HEK293 (cell line): ENCODE measurements at regions not wholly inside any gene's neighbourhood (a gene's known extent, or its start where the extent isn't known, plus 50 kb on each side); places are given as distances from the start of the nearest gene placed in this dataset.

Experiments used
- CTCF ChIA-PET: fragments of 350-600 bp; formaldehyde crosslinking; extraction: SDS; loops from one replicate; lab custom pipeline; 2021; ENCODE audit warnings: antibody characterized with exemption; lab: Yijun Ruan, JAX
- POLR2A ChIA-PET: fragments of 300-600 bp; formaldehyde crosslinking; extraction: SDS; loops from one replicate; lab custom pipeline; 2020; ENCODE audit warnings: antibody characterized with exemption, inconsistent platforms; lab: Yijun Ruan, JAX
- H3K27ac ChIP-seq: fragments of 200-500 bp; sonication (Bioruptor generic); 2 replicates; pipeline ENCODE4 v1.5.1; 2014; ENCODE audit warnings: low read depth, low read length, control low read depth, inconsistent platforms; ENCODE audit errors: extremely low read depth
- H3K36me3 ChIP-seq, 2 experiments: fragments of 200-500 bp in 1 of 2; sonication (Bioruptor generic) in 1 of 2; 1 replicate in 1 of 2; 2 replicates in 1 of 2; pipeline ENCODE4 v1.5.1; 2014 to 2017; ENCODE audit warnings: inconsistent platforms in 2 of 2, low read length in 2 of 2; ENCODE audit not compliant: control insufficient read depth in 2 of 2, insufficient read depth in 1 of 2
- H3K4me1 ChIP-seq: fragments of 200-500 bp; sonication (Bioruptor generic); 2 replicates; pipeline ENCODE4 v1.5.1; 2014; ENCODE audit warnings: mild to moderate bottlenecking, low read length, inconsistent platforms; ENCODE audit not compliant: control insufficient read depth, insufficient read depth
- H3K4me3 ChIP-seq: 2 replicates; pipeline ENCODE4 v1.5.1; 2011; ENCODE audit warnings: low read depth, mild to moderate bottlenecking, control low read depth, low read length, moderate library complexity
- H3K9me3 ChIP-seq: fragments of 200-500 bp; sonication (Bioruptor generic); 2 replicates; pipeline ENCODE4 v1.5.1; 2014; ENCODE audit warnings: low read depth, low read length, inconsistent platforms; ENCODE audit not compliant: control insufficient read depth, insufficient read depth
- KLF9 ChIP-seq: fragments of 450-650 bp; formaldehyde crosslinking; IDR thresholded peaks from 2 replicates; pipeline ENCODE4 v1.5.1; 2016; ENCODE audit warnings: missing biosample characterization, missing genetic modification characterization, low read depth
- REST ChIP-seq: fragments of 450-650 bp; formaldehyde crosslinking; IDR thresholded peaks from 2 replicates; pipeline ENCODE4 v1.5.1; 2016; ENCODE audit warnings: missing biosample characterization, missing genetic modification characterization
- SCRT1 ChIP-seq: fragments of 450-650 bp; formaldehyde crosslinking; IDR thresholded peaks from 2 replicates; pipeline ENCODE4 v1.5.1; 2016; ENCODE audit warnings: missing biosample characterization, missing genetic modification characterization, borderline replicate concordance
- SP7 ChIP-seq: fragments of 450-650 bp; formaldehyde crosslinking; IDR thresholded peaks from 2 replicates; pipeline ENCODE4 v1.5.1; 2016; ENCODE audit warnings: missing biosample characterization, missing genetic modification characterization
- ZBTB1 ChIP-seq: fragments of 450-650 bp; formaldehyde crosslinking; IDR thresholded peaks from 2 replicates; pipeline ENCODE4 v1.5.1; 2016; ENCODE audit warnings: missing biosample characterization, missing genetic modification characterization
- ZBTB20 ChIP-seq: fragments of 450-650 bp; formaldehyde crosslinking; IDR thresholded peaks from 2 replicates; pipeline ENCODE4 v1.5.1; 2016; ENCODE audit warnings: missing biosample characterization, missing genetic modification characterization
- ZBTB21 ChIP-seq: fragments of 450-650 bp; formaldehyde crosslinking; IDR thresholded peaks from 2 replicates; pipeline ENCODE4 v1.5.1; 2017; ENCODE audit warnings: missing biosample characterization, missing genetic modification characterization
- ZBTB26 ChIP-seq: fragments of 450-650 bp; formaldehyde crosslinking; optimal IDR thresholded peaks from 2 replicates; pipeline ENCODE3; 2016; ENCODE audit warnings: missing biosample characterization, mild to moderate bottlenecking, missing genetic modification characterization
- ZEB2 ChIP-seq: fragments of 450-650 bp; formaldehyde crosslinking; IDR thresholded peaks from 2 replicates; pipeline ENCODE4 v1.5.1; 2016; ENCODE audit warnings: missing biosample characterization, missing genetic modification characterization
- ZNF114 ChIP-seq: fragments of 450-650 bp; formaldehyde crosslinking; IDR thresholded peaks from 2 replicates; pipeline ENCODE4 v1.5.0; 2017; ENCODE audit warnings: missing biosample characterization, missing genetic modification characterization
- ZNF248 ChIP-seq: fragments of 450-650 bp; formaldehyde crosslinking; IDR thresholded peaks from 2 replicates; pipeline ENCODE4 v1.5.1; 2017; ENCODE audit warnings: missing biosample characterization, missing genetic modification characterization
- ZNF558 ChIP-seq: fragments of 450-650 bp; formaldehyde crosslinking; IDR thresholded peaks from 2 replicates; pipeline ENCODE4 v1.5.1; 2016; ENCODE audit warnings: missing biosample characterization, missing genetic modification characterization
- ZNF580 ChIP-seq: fragments of 450-650 bp; formaldehyde crosslinking; IDR thresholded peaks from 2 replicates; pipeline ENCODE4 v1.5.1; 2016; ENCODE audit warnings: missing biosample characterization, missing genetic modification characterization
- ZNF600 ChIP-seq: fragments of 450-650 bp; formaldehyde crosslinking; IDR thresholded peaks from 2 replicates; pipeline ENCODE4 v1.5.1; 2016; ENCODE audit warnings: missing biosample characterization, missing genetic modification characterization
- ZNF747 ChIP-seq: fragments of 450-650 bp; formaldehyde crosslinking; IDR thresholded peaks from 2 replicates; pipeline ENCODE4 v1.5.1; 2016; ENCODE audit warnings: missing biosample characterization, missing genetic modification characterization
- ZNF776 ChIP-seq: fragments of 450-650 bp; formaldehyde crosslinking; IDR thresholded peaks from 2 replicates; pipeline ENCODE4 v1.5.0; 2017; ENCODE audit warnings: missing biosample characterization, missing genetic modification characterization, borderline replicate concordance
- TF ChIP-seq, protein P1 (sequence below): fragments of 450-650 bp; formaldehyde crosslinking; IDR thresholded peaks from 2 replicates; pipeline ENCODE4 v1.5.1; 2017; ENCODE audit warnings: missing biosample characterization, missing genetic modification characterization

DNA sequence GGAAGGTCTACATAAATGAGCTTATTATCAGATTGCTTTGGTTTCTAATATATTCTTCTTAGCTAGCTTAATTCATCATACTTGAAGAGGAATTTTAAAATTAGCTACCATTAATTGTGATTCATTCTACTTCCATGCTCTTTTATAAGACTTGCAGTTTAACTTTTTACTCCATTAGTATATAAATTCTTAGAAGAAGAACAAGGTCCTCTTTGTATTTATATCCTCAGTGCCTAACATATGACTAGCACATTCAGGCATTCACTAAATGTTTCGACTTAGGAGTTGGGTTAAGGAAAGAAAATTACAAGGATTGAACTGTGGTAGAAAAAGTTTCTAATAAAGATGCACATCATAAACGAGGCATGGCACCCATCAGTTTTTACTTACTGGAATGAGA lies 1135.5 kb downstream of the JRKL start:
- Histone ChIP-seq H3K4me3 (no peak overlapping the region), H3K9me3 (no peaks in the 10 kb centered on the region), H3K36me3 (no peaks in the 10 kb centered on the region), H3K4me1 (no peaks in the 10 kb centered on the region), H3K27ac (no peak overlapping the region)
- TF ChIP-seq ZNF747 (tag by site-specific recombination) (no peak), ZEB2 (tag by site-specific recombination) (no peak), ZNF248 (tag by site-specific recombination) (no peak), SCRT1 (tag by site-specific recombination) (no peak), ZNF776 (no peak), SP7 (tag by site-specific recombination) (no peak), ZNF600 (no peak), ZNF580 (tag by site-specific recombination) (no peak), ZNF114 (tag by site-specific recombination) (no peak), ZBTB26 (tag by site-specific recombination) (no peak), REST (tag by site-specific recombination) (no peak), ZBTB21 (tag by site-specific recombination) (no peak), ZBTB20 (tag by site-specific recombination) (no peak)
- TF ChIP-seq, protein P1, sequence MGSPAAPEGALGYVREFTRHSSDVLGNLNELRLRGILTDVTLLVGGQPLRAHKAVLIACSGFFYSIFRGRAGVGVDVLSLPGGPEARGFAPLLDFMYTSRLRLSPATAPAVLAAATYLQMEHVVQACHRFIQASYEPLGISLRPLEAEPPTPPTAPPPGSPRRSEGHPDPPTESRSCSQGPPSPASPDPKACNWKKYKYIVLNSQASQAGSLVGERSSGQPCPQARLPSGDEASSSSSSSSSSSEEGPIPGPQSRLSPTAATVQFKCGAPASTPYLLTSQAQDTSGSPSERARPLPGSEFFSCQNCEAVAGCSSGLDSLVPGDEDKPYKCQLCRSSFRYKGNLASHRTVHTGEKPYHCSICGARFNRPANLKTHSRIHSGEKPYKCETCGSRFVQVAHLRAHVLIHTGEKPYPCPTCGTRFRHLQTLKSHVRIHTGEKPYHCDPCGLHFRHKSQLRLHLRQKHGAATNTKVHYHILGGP (tag by site-specific recombination) = no peak
- ChIA-PET POLR2A (no interaction called here), CTCF (no interaction called here)

GRCh38 chr11:97537407-97538150 lies 1147.8 kb downstream of the JRKL start:
- Histone ChIP-seq H3K36me3 (no peaks in the 10 kb centered on the region), H3K4me1 (no peaks in the 10 kb centered on the region), H3K9me3 (no peaks in the 10 kb centered on the region), H3K4me3 (no peak overlapping the region), H3K27ac (no peak overlapping the region)
- TF ChIP-seq ZBTB1 (tag by site-specific recombination) = no peak
- TF ChIP-seq ZNF558 (tag by site-specific recombination) = no peak
- CTCF ChIA-PET = no interaction called here
- POLR2A ChIA-PET = no interaction called here

DNA sequence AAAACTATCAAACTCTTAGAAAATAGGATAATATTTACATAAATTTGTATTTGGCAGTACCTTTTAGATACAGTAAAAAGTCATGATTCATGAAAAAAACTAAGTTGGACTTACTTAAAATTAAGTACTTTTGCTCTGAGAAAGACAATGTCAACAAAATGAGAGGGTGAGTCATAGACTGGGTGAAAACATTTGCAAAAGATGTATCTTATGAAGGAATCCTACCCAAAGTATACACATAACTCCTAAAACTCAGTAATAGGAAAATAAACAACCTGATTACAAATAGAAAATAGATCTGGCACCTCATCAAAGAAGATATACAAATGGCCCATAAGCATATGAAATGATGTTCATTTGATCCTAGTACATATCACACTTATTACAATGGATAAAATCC lies 1154.6 kb downstream of the JRKL start:
- Histone ChIP-seq H3K9me3 (no peaks in the 10 kb centered on the region), H3K36me3 (no peaks in the 10 kb centered on the region), H3K4me3 (no peak overlapping the region), H3K4me1 (no peaks in the 10 kb centered on the region), H3K27ac (no peak overlapping the region)
- POLR2A ChIA-PET = no interaction called here
- CTCF ChIA-PET = no interaction called here
- TF ChIP-seq ZBTB21 (tag by site-specific recombination) = no peak
- TF ChIP-seq KLF9 (tag by site-specific recombination) = no peak
